Adrenal gland (tissue), 5 donors: ENCODE measurements at regions not wholly inside any gene's neighbourhood (a gene's known extent, or its start where the extent isn't known, plus 50 kb on each side); places are given as distances from the start of the nearest gene placed in this dataset.

Experiments
- POLR2A ChIP-seq, 2 donors: fragments of 450-650 bp; IDR thresholded peaks; one replicate each; pipeline ENCODE4 v1.6.1; 2017; ENCODE audit warnings: antibody characterized with exemption in 2 of 2, mild to moderate bottlenecking in 2 of 2, moderate library complexity in 1 of 2
- TF ChIP-seq, protein P1 (sequence below), 6 experiments: fragments of 450-650 bp in 4 of 6; fragments of 200-600 bp in 2 of 6; sonication (generic) in 1 of 6; IDR thresholded peaks; 1 replicate in 5 of 6; 2 replicates in 1 of 6; pipeline versions ENCODE4 v1.5.1 to v1.8.0; 2016 to 2021; ENCODE audit warnings: antibody characterized with exemption in 6 of 6, mild to moderate bottlenecking in 2 of 6, moderate library complexity in 1 of 6
- donor health status: DM: no; HTN: no; CAD: no.

DNA sequence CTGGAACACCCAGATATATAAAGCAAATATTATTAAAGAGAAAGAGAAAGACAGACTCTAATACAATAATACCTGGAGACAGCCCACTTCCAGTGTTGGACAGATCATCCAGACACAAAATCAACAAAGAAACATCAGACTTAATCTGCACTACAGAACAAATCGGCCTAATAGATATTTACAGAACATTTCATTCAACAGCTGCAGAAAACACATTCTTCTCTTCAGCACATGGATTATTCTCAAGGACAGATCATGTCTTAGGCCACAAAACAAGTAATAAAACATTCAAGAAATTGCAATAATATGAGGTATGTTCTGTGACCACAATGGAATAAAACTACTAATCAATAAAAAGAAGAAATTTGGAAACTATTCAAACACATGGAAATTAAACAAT lies 398.3 kb upstream of the DUSP10 start:
- TF ChIP-seq, protein P1, sequence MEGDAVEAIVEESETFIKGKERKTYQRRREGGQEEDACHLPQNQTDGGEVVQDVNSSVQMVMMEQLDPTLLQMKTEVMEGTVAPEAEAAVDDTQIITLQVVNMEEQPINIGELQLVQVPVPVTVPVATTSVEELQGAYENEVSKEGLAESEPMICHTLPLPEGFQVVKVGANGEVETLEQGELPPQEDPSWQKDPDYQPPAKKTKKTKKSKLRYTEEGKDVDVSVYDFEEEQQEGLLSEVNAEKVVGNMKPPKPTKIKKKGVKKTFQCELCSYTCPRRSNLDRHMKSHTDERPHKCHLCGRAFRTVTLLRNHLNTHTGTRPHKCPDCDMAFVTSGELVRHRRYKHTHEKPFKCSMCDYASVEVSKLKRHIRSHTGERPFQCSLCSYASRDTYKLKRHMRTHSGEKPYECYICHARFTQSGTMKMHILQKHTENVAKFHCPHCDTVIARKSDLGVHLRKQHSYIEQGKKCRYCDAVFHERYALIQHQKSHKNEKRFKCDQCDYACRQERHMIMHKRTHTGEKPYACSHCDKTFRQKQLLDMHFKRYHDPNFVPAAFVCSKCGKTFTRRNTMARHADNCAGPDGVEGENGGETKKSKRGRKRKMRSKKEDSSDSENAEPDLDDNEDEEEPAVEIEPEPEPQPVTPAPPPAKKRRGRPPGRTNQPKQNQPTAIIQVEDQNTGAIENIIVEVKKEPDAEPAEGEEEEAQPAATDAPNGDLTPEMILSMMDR (IDR thresholded peaks at IDR 0.05), result no peak
- no peak for TF ChIP-seq POLR2A (IDR thresholded peaks at IDR 0.05)
